NB4 (cell line): ENCODE measurements at regions not wholly inside any gene's neighbourhood (a gene's known extent, or its start where the extent isn't known, plus 50 kb on each side); places are given as distances from the start of the nearest gene placed in this dataset.

Experiments used
- MAX ChIP-seq: IDR thresholded peaks from 2 replicates; pipeline ENCODE4 v1.6.1; 2011; ENCODE audit warnings: low read depth, low read length
- MYC ChIP-seq: IDR thresholded peaks from 2 replicates; pipeline ENCODE4 v1.6.1; 2011; ENCODE audit warnings: low read depth, low read length
- POLR2A ChIP-seq: IDR thresholded peaks from 2 replicates; pipeline ENCODE4 v1.6.1; 2011; ENCODE audit warnings: mild to moderate bottlenecking; ENCODE audit not compliant: insufficient read length; ENCODE audit errors: extremely low read depth
- TF ChIP-seq, protein P1 (sequence below): IDR thresholded peaks from one replicate; pipeline ENCODE4 v1.5.1; 2012; ENCODE audit warnings: low read depth, low read length

DNA sequence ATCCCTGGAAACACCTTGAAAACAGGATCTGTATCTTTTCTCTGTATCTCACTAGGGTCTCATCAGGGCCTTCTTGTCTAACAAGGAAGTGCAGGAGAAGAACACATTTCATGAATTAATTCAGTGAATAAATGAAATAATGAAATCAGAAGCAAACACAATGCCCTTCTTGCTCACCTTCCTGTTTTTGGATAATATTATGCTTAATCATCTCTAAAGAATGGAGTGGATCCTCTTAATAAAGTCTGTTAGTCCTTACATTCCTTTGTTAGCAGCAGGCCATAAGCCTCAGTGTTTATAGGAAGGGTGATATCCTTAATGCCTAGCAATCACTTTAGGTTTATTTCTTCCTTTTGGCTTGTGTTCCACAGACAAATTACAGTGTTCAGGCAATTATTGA lies 837.1 kb upstream of the SEMA6A start:
- TF ChIP-seq MAX (no peak), MYC (no peak), POLR2A (no peak)
- TF ChIP-seq, protein P1, sequence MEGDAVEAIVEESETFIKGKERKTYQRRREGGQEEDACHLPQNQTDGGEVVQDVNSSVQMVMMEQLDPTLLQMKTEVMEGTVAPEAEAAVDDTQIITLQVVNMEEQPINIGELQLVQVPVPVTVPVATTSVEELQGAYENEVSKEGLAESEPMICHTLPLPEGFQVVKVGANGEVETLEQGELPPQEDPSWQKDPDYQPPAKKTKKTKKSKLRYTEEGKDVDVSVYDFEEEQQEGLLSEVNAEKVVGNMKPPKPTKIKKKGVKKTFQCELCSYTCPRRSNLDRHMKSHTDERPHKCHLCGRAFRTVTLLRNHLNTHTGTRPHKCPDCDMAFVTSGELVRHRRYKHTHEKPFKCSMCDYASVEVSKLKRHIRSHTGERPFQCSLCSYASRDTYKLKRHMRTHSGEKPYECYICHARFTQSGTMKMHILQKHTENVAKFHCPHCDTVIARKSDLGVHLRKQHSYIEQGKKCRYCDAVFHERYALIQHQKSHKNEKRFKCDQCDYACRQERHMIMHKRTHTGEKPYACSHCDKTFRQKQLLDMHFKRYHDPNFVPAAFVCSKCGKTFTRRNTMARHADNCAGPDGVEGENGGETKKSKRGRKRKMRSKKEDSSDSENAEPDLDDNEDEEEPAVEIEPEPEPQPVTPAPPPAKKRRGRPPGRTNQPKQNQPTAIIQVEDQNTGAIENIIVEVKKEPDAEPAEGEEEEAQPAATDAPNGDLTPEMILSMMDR: no peak
